ENCODE measurements at regions not wholly inside any gene's neighbourhood (a gene's known extent, or its start where the extent isn't known, plus 50 kb on each side); places are given as distances from the start of the nearest gene placed in this dataset.

DNA sequence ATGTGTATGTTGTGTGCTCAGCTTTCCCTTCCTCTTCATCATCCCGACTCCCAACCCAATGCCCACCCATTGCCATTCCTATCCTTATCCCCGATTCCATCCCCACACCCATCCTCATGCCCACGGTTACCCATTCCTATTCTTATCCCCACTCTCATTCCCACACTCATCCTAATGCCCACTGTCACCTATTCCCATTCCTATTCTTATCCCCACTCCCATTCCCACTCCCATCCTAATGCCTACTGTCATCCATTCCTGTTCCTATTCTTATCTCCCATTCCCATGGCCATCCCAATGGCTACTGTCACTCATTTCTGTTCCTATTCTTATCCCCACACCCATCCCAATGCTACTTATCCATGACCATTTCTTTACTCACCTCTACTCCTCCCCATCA lies 254.1 kb downstream of the DHX35 start:
- H3K9ac ChIP-seq (replicated peaks in 1 of 4; ENCODE audit: extremely low read depth in 1 of 4, low read depth in 3 of 4, low read length in 3 of 4), result no peak overlapping the region
- no peak overlapping the region for H3K18ac ChIP-seq (ENCODE audit: extremely low read depth, low read length)
- WGBS, 2 experiments (ENCODE audit: extremely low coverage in 1 of 2, insufficient coverage in 1 of 2, insufficient read length in 1 of 2, insufficient replicate concordance in 2 of 2, low coverage in 1 of 2, low lambda C conversion rate in 2 of 2, missing lambda C conversion rate in 1 of 2), result 84 to 100% methylated on average over 3 of the region's 3 CpGs
- no peak overlapping the region for H2BK12ac ChIP-seq (ENCODE audit: low read depth, low read length)
- H2AFZ ChIP-seq (ENCODE audit: low read length), result no peak overlapping the region
- H3K23me2 ChIP-seq (ENCODE audit: low read depth, low read length), result peaks cover 5% of the 10 kb centered on the region; the same call in 1 of the 2 replicates
- DNase-seq (ENCODE audit: low read depth in 1 of 2, low spot score in 2 of 2) (no peak), FAIRE-seq (no peak)
- no peak overlapping the region for H3K27ac ChIP-seq (ENCODE audit: low read depth, low read length)
- no peak overlapping the region for H3K4ac ChIP-seq (replicated peaks; ENCODE audit: insufficient read length, low read depth, low read length)
- H2BK120ac ChIP-seq (replicated peaks; ENCODE audit: low read depth, low read length), result no peak overlapping the region
- no peak overlapping the region for H2AK5ac ChIP-seq (ENCODE audit: low read depth, low read length)
- no peaks in the 10 kb centered on the region for H3K79me1 ChIP-seq (ENCODE audit: low read depth, low read length)
- no peaks in the 10 kb centered on the region for H3K4me1 ChIP-seq (replicated peaks in 1 of 4; ENCODE audit: control insufficient read depth in 3 of 4, insufficient read depth in 4 of 4, low read length in 3 of 4)
- no peak overlapping the region for H4K8ac ChIP-seq (ENCODE audit: extremely low read depth, insufficient read depth, low read length)
- peaks cover 4 to 8% (median 6%) of the 10 kb centered on the region in 4 experiments; a peak in 5 of 7 replicates for H3K27me3 ChIP-seq (replicated peaks in 1 of 4; ENCODE audit: control insufficient read depth in 3 of 4, extremely low read depth in 1 of 4, insufficient read depth in 3 of 4, low read length in 3 of 4)
- ChIA-PET POLR2A (ENCODE audit: partially characterized antibody) (no interaction called here), CTCF (ENCODE audit: partially characterized antibody) (interaction anchor here (4.1 kb wide), 1 partner anchor 104 kb away, joined by 22 read pairs; no protein-coding TSS in a partner anchor)
- H3K14ac ChIP-seq (ENCODE audit: insufficient read length), result no peak overlapping the region
- H3K9me3 ChIP-seq (ENCODE audit: insufficient read depth in 2 of 2, low read depth in 1 of 2, low read length in 1 of 2), result no peaks in the 10 kb centered on the region
- H3K4me3 ChIP-seq (ENCODE audit: extremely low read depth in 1 of 4, insufficient read depth in 2 of 4, low read depth in 3 of 4, low read length in 4 of 4), result no peak overlapping the region
- H4K20me1 ChIP-seq (replicated peaks in 1 of 2; ENCODE audit: control insufficient read depth in 1 of 2, insufficient read depth in 2 of 2, low read length in 2 of 2), result no peaks in the 10 kb centered on the region
- no peak overlapping the region for H4K91ac ChIP-seq (replicated peaks; ENCODE audit: insufficient read length, low read length)
- no peak overlapping the region for H3K23ac ChIP-seq (ENCODE audit: insufficient read length)
- H2BK5ac ChIP-seq (ENCODE audit: low read depth, low read length), result no peak overlapping the region
- H3K4me2 ChIP-seq (ENCODE audit: insufficient read depth in 1 of 2, low read depth in 2 of 2, low read length in 2 of 2), result no peak overlapping the region
- no peaks in the 10 kb centered on the region for H3K79me2 ChIP-seq (ENCODE audit: control insufficient read depth in 1 of 2, insufficient read depth in 2 of 2, low read length in 2 of 2)
- H2BK20ac ChIP-seq (ENCODE audit: low read length), result no peak overlapping the region
- no peak overlapping the region for H4K5ac ChIP-seq (ENCODE audit: insufficient read length, low read depth, low read length)
- TF ChIP-seq CEBPB (IDR thresholded peaks at IDR 0.05; ENCODE audit: low read depth, low read length) (no peak), RXRA (IDR thresholded peaks at IDR 0.05; ENCODE audit: insufficient read depth, low read depth, low read length) (no peak), RNF2 (IDR thresholded peaks at IDR 0.05; ENCODE audit: borderline replicate concordance, low read depth, low read length, missing control alignments, poor library complexity, severe bottlenecking) (no peak)
- no peak overlapping the region for H3K56ac ChIP-seq (replicated peaks; ENCODE audit: insufficient read length, low read depth, low read length)
- H2BK15ac ChIP-seq (ENCODE audit: low read length), result no peak overlapping the region
- H3K36me3 ChIP-seq (ENCODE audit: control insufficient read depth in 2 of 4, insufficient read depth in 4 of 4, low read length in 3 of 4), result no peaks in the 10 kb centered on the region
